Activated CD8-positive, alpha-beta memory T cell treated with anti-CD3 and anti-CD28 coated beads, Interleukin-2, amount 50 U/mL, for 24 hours (primary cell): ENCODE measurements at regions not wholly inside any gene's neighbourhood (a gene's known extent, or its start where the extent isn't known, plus 50 kb on each side); places are given as distances from the start of the nearest gene placed in this dataset.

Experiments
- DNase-seq: peaks from one replicate; pipeline ENCODE4 v3.0.0-alpha.2; 2020; ENCODE audit errors: extremely low read depth

- no peak for DNase-seq
Observed at GRCh38 chr10:113291413-113291812, 261.4 kb upstream of the HABP2 start.

GRCh38 chr10:113292086-113292485 lies 260.8 kb upstream of the HABP2 start:
- no peak for DNase-seq

- no peak for DNase-seq
Observed at GRCh38 chr10:113292743-113293142, 260.1 kb upstream of the HABP2 start.

- DNase-seq = no peak
Observed at GRCh38 chr10:113293167-113293566, 259.7 kb upstream of the HABP2 start.

- no peak for DNase-seq
Observed at GRCh38 chr10:113294868-113295267, 258.0 kb upstream of the HABP2 start.

- DNase-seq = no peak
Observed at GRCh38 chr10:113297226-113297625, 255.6 kb upstream of the HABP2 start.

GRCh38 chr10:113298616-113299015 lies 254.2 kb upstream of the HABP2 start:
- no peak for DNase-seq

- DNase-seq = no peak
Observed at GRCh38 chr10:113300201-113300600, 252.7 kb upstream of the HABP2 start.

- no peak for DNase-seq
Observed at GRCh38 chr10:113300617-113301016, 252.2 kb upstream of the HABP2 start.

- no peak for DNase-seq
Observed at GRCh38 chr10:113301342-113301984, 251.4 kb upstream of the HABP2 start.

GRCh38 chr10:113302062-113302461 lies 250.8 kb upstream of the HABP2 start:
- DNase-seq = no peak

- DNase-seq = no peak
Observed at GRCh38 chr10:113303544-113304146, 249.2 kb upstream of the HABP2 start.

- DNase-seq = no peak
Observed at GRCh38 chr10:113304726-113305125, 248.1 kb upstream of the HABP2 start.

GRCh38 chr10:113305871-113306270 lies 247.0 kb upstream of the HABP2 start:
- DNase-seq = no peak

- no peak for DNase-seq
Observed at GRCh38 chr10:113309791-113310190, 243.1 kb upstream of the HABP2 start.

- DNase-seq = no peak
Observed at GRCh38 chr10:113310347-113310746, 242.5 kb upstream of the HABP2 start.

- no peak for DNase-seq
Observed at GRCh38 chr10:113313048-113313602, 239.7 kb upstream of the HABP2 start.

- no peak for DNase-seq
Observed at GRCh38 chr10:113313722-113314121, 239.1 kb upstream of the HABP2 start.

GRCh38 chr10:113316506-113316905 lies 236.3 kb upstream of the HABP2 start:
- DNase-seq = no peak

- DNase-seq = no peak
Observed at GRCh38 chr10:113317489-113317888, 235.4 kb upstream of the HABP2 start.

GRCh38 chr10:113319479-113319878 lies 233.4 kb upstream of the HABP2 start:
- DNase-seq = no peak

GRCh38 chr10:113320211-113320610 lies 232.6 kb upstream of the HABP2 start:
- DNase-seq = no peak

GRCh38 chr10:113320987-113321386 lies 231.9 kb upstream of the HABP2 start:
- no peak for DNase-seq

- no peak for DNase-seq
Observed at GRCh38 chr10:113322843-113323242, 230.0 kb upstream of the HABP2 start.
